HFFc6 (cell line): ENCODE measurements at regions not wholly inside any gene's neighbourhood (a gene's known extent, or its start where the extent isn't known, plus 50 kb on each side); places are given as distances from the start of the nearest gene placed in this dataset.
"Not testable (repeated sequence)": the region's sequence is repeated elsewhere in the genome, so short reads cannot be mapped to it uniquely, and the experiment has no call there.

Experiments used
- DNase-seq: peaks from one replicate; pipeline ENCODE4 v3.0.0-alpha.2; 2018
- H3K27ac Mint-ChIP-seq: 2 replicates; pipeline ENCODE4 v1.8.0; 2020; ENCODE audit warnings: mild to moderate bottlenecking, mixed read lengths
- H3K27me3 Mint-ChIP-seq: 2 replicates; pipeline ENCODE4 v1.8.0; 2021; ENCODE audit warnings: mild to moderate bottlenecking, moderate library complexity, mixed read lengths; ENCODE audit not compliant: insufficient read depth
- H3K36me3 Mint-ChIP-seq: 2 replicates; pipeline ENCODE4 v1.8.0; 2021; ENCODE audit warnings: low read depth, mixed read lengths
- H3K4me1 Mint-ChIP-seq: 2 replicates; pipeline ENCODE4 v1.8.0; 2020; ENCODE audit warnings: low read depth, mixed read lengths
- H3K4me3 Mint-ChIP-seq: 2 replicates; pipeline ENCODE4 v1.8.0; 2020; ENCODE audit warnings: mild to moderate bottlenecking, moderate library complexity, mixed read lengths
- H3K9me3 Mint-ChIP-seq: 2 replicates; pipeline ENCODE4 v1.8.0; 2020; ENCODE audit warnings: mild to moderate bottlenecking, mixed read lengths
- TF ChIP-seq, protein P1 (sequence below): fragments of 200-600 bp; sonication (generic); IDR thresholded peaks from 2 replicates; pipeline ENCODE4 v1.5.0; 2021; ENCODE audit warnings: antibody characterized with exemption, mild to moderate bottlenecking

- TF ChIP-seq, protein P1, sequence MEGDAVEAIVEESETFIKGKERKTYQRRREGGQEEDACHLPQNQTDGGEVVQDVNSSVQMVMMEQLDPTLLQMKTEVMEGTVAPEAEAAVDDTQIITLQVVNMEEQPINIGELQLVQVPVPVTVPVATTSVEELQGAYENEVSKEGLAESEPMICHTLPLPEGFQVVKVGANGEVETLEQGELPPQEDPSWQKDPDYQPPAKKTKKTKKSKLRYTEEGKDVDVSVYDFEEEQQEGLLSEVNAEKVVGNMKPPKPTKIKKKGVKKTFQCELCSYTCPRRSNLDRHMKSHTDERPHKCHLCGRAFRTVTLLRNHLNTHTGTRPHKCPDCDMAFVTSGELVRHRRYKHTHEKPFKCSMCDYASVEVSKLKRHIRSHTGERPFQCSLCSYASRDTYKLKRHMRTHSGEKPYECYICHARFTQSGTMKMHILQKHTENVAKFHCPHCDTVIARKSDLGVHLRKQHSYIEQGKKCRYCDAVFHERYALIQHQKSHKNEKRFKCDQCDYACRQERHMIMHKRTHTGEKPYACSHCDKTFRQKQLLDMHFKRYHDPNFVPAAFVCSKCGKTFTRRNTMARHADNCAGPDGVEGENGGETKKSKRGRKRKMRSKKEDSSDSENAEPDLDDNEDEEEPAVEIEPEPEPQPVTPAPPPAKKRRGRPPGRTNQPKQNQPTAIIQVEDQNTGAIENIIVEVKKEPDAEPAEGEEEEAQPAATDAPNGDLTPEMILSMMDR, result peak; percentile 33; the same call in 1 of the 2 replicates
Observed at GRCh38 chr5:20335978-20336377, 348.0 kb upstream of the CDH18 start.

GRCh38 chr5:20331826-20332225 lies 343.8 kb upstream of the CDH18 start:
- Mint-ChIP-seq H3K36me3 (no peaks in the 10 kb centered on the region), H3K27me3 (no peaks in the 10 kb centered on the region), H3K4me1 (no peaks in the 10 kb centered on the region; the same call in 1 of the 2 replicates), H3K9me3 (no peaks in the 10 kb centered on the region), H3K27ac (no peak overlapping the region), H3K4me3 (no peak overlapping the region)
- no peak for DNase-seq
- TF ChIP-seq, protein P1, result no peak

More at GRCh38 chr5:20335978-20336377, 348.0 kb upstream of the CDH18 start:
- no peak overlapping the region for H3K4me3 Mint-ChIP-seq
- H3K9me3 Mint-ChIP-seq, result peaks cover 19% of the 10 kb centered on the region; the same call in 1 of the 2 replicates
- DNase-seq, result no peak
- H3K27ac Mint-ChIP-seq, result no peak overlapping the region
- H3K27me3 Mint-ChIP-seq, result no peaks in the 10 kb centered on the region
- H3K36me3 Mint-ChIP-seq, result no peaks in the 10 kb centered on the region
- no peaks in the 10 kb centered on the region for H3K4me1 Mint-ChIP-seq

GRCh38 chr5:20323323-20323722 lies 335.3 kb upstream of the CDH18 start:
- no peaks in the 10 kb centered on the region for H3K9me3 Mint-ChIP-seq
- DNase-seq, result no peak
- no peaks in the 10 kb centered on the region; the same call in 1 of the 2 replicates for H3K27me3 Mint-ChIP-seq
- H3K4me1 Mint-ChIP-seq, result no peaks in the 10 kb centered on the region; the same call in 1 of the 2 replicates
- TF ChIP-seq, protein P1, result no peak
- no peak overlapping the region for H3K27ac Mint-ChIP-seq
- H3K36me3 Mint-ChIP-seq, result no peaks in the 10 kb centered on the region
- no peak overlapping the region for H3K4me3 Mint-ChIP-seq

DNA sequence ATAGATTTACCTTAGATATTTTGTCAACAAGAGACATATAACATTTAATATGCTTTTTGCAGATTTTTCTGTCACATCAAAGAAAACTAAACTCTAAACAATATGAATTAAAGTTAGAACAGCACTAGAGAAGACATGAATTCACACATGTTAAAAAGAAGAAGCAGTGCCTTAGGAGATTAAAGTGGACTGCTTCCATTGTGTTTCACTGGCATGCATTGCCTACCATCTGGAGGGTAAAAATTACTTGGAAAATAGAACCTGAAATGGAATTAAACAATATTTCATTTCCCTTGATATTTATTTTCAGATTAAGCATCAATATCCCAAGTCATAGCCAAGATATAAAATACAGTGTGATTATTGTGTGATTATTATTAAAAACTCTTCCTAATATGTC lies 319.4 kb upstream of the CDH18 start:
- H3K27me3 Mint-ChIP-seq, result peaks cover 3% of the 10 kb centered on the region
- TF ChIP-seq, protein P1, result no peak
- H3K4me3 Mint-ChIP-seq, result no peak overlapping the region
- H3K9me3 Mint-ChIP-seq, result peaks cover 6% of the 10 kb centered on the region; the same call in 1 of the 2 replicates
- H3K4me1 Mint-ChIP-seq, result peaks cover 9% of the 10 kb centered on the region; the same call in 1 of the 2 replicates
- no peak overlapping the region for H3K27ac Mint-ChIP-seq
- no peaks in the 10 kb centered on the region for H3K36me3 Mint-ChIP-seq
- DNase-seq, result no peak

- peaks cover 9% of the 10 kb centered on the region; the same call in 1 of the 2 replicates for H3K4me1 Mint-ChIP-seq
- H3K9me3 Mint-ChIP-seq, result peaks cover 6% of the 10 kb centered on the region; the same call in 1 of the 2 replicates
- TF ChIP-seq, protein P1, result no peak
- H3K27ac Mint-ChIP-seq, result no peak overlapping the region
- H3K4me3 Mint-ChIP-seq, result no peak overlapping the region
- no peaks in the 10 kb centered on the region for H3K36me3 Mint-ChIP-seq
- DNase-seq, result no peak
- peaks cover 3% of the 10 kb centered on the region for H3K27me3 Mint-ChIP-seq
Observed at GRCh38 chr5:20305463-20305862, 317.5 kb upstream of the CDH18 start.

GRCh38 chr5:20304570-20304969 lies 316.6 kb upstream of the CDH18 start:
- not testable (repeated sequence) for DNase-seq, H3K4me1 Mint-ChIP-seq, H3K9me3 Mint-ChIP-seq, H3K36me3 Mint-ChIP-seq, H3K27me3 Mint-ChIP-seq, H3K27ac Mint-ChIP-seq
- peak overlapping the region; percentile 35; the same call in 1 of the 2 replicates for H3K4me3 Mint-ChIP-seq
